ENCODE measurements at regions not wholly inside any gene's neighbourhood (a gene's known extent, or its start where the extent isn't known, plus 50 kb on each side); places are given as distances from the start of the nearest gene placed in this dataset.

GRCh38 chr2:155528034-155528433, 804.5 kb downstream of the NR4A2 start:
- H3K9me1 ChIP-seq (replicated peaks; ENCODE audit: control insufficient read depth, extremely low read depth, insufficient read depth, low read length) = no peaks in the 10 kb centered on the region
- no TSS peak for BruUV-seq (replicated peaks)
- H3K27ac ChIP-seq (ENCODE audit: insufficient read depth, low read depth, low read length) = no peak overlapping the region
- no peaks in the 10 kb centered on the region for H3K79me2 ChIP-seq (ENCODE audit: control insufficient read depth, insufficient read depth, low read length)
- FAIRE-seq (no peak), DNase-seq (ENCODE audit: low read depth, low spot score) (no peak)
- TF ChIP-seq MYC (IDR thresholded peaks at IDR 0.05; ENCODE audit: low read depth, low read length) (no peak), FOS (IDR thresholded peaks at IDR 0.05; ENCODE audit: borderline replicate concordance, insufficient read depth, low read length) (no peak), GATA2 (IDR thresholded peaks at IDR 0.05; ENCODE audit: insufficient read depth, insufficient read length, low read depth, low read length) (no peak), JUN (IDR thresholded peaks at IDR 0.05; ENCODE audit: borderline replicate concordance, insufficient read depth, insufficient read length, low read depth) (no peak), MAX (IDR thresholded peaks at IDR 0.05; ENCODE audit: insufficient read depth, insufficient read length) (no peak), CTCF (IDR thresholded peaks at IDR 0.05; ENCODE audit: extremely low read depth in 1 of 2, insufficient read depth in 1 of 2, low read depth in 1 of 2, low read length in 2 of 2) (no peak), EZH2 (IDR thresholded peaks at IDR 0.05; ENCODE audit: borderline replicate concordance, low read depth, low read length, severe bottlenecking) (no peak), POLR2AphosphoS5 (IDR thresholded peaks at IDR 0.05; ENCODE audit: insufficient read depth, low read depth, low read length) (no peak)
- no peaks in the 10 kb centered on the region for H3K9me3 ChIP-seq (replicated peaks; ENCODE audit: control insufficient read depth, insufficient read depth, low read length)
- H3K4me3 ChIP-seq (replicated peaks in 1 of 3; ENCODE audit: insufficient read depth in 1 of 3, low read depth in 1 of 3, low read length in 3 of 3) = no peak overlapping the region
- ChIA-PET CTCF (interaction anchor here (0.9 kb wide), 1 partner anchor 9 kb away, joined by 3 read pairs; no protein-coding TSS in a partner anchor), POLR2A (no interaction called here)
- H3K36me3 ChIP-seq (ENCODE audit: control insufficient read depth in 2 of 2, extremely low read depth in 1 of 2, insufficient read depth in 2 of 2, low read length in 2 of 2) = no peaks in the 10 kb centered on the region
- dilution Hi-C loops (cut with MboI; ENCODE audit: extremely low pct_ligation_motif_present, low sequenced_read_pairs) (no loop called here), intact Hi-C loops (cut with micrococcal nuclease) (no loop called here)
- no peaks in the 10 kb centered on the region for H3K4me1 ChIP-seq (ENCODE audit: control insufficient read depth, extremely low read depth, insufficient read depth, low read length)
- no peak overlapping the region for H3K9ac ChIP-seq (replicated peaks; ENCODE audit: extremely low read depth, insufficient read depth, low read length)
- no peak overlapping the region for H2AFZ ChIP-seq (ENCODE audit: low read depth, low read length)
- H3K4me2 ChIP-seq (ENCODE audit: insufficient read depth, low read length) = no peak overlapping the region
- H3K27me3 ChIP-seq (ENCODE audit: control insufficient read depth in 2 of 2, insufficient read depth in 2 of 2, low read length in 2 of 2) = no peaks in the 10 kb centered on the region
- H4K20me1 ChIP-seq (replicated peaks; ENCODE audit: control insufficient read depth, extremely low read depth, insufficient read depth, low read length) = no peaks in the 10 kb centered on the region
